Liver (tissue), 3 donors: ENCODE measurements at regions not wholly inside any gene's neighbourhood (a gene's known extent, or its start where the extent isn't known, plus 50 kb on each side); places are given as distances from the start of the nearest gene placed in this dataset.

ENCODE experiments used
- FOXA1 ChIP-seq: IDR thresholded peaks from 2 replicates; pipeline ENCODE4 v1.6.1; 2016; ENCODE audit warnings: antibody characterized with exemption
- GABPA ChIP-seq, 2 donors: IDR thresholded peaks in 1 of 2; conservative IDR thresholded peaks in 1 of 2; 2 replicates each; pipeline ENCODE4 v1.6.1; 2016; ENCODE audit warnings: antibody characterized with exemption in 2 of 2, mild to moderate bottlenecking in 1 of 2, moderate library complexity in 1 of 2
- RAD21 ChIP-seq, 2 donors: IDR thresholded peaks; 2 replicates each; pipeline ENCODE4 v1.6.1; 2016; ENCODE audit warnings: antibody characterized with exemption in 2 of 2, mild to moderate bottlenecking in 2 of 2
- TAF1 ChIP-seq: conservative IDR thresholded peaks from 2 replicates; pipeline ENCODE4 v1.6.1; 2016; ENCODE audit warnings: antibody characterized with exemption, mild to moderate bottlenecking
- TF ChIP-seq, protein P1 (sequence below): fragments of 150-350 bp; IDR thresholded peaks from 2 replicates; pipeline ENCODE4 v1.5.1; 2017; ENCODE audit warnings: improper control_type of control experiment, low read depth, low read length; ENCODE audit not compliant: missing input control
- TF ChIP-seq, protein P2 (sequence below): IDR thresholded peaks from 2 replicates; pipeline ENCODE4 v1.6.1; 2016; ENCODE audit warnings: antibody characterized with exemption, mild to moderate bottlenecking
- TF ChIP-seq, protein P3 (sequence below): IDR thresholded peaks from 2 replicates; pipeline ENCODE4 v1.6.1; 2016; ENCODE audit warnings: antibody characterized with exemption
- donor health status: healthy.
- donor health status: healthy.

DNA sequence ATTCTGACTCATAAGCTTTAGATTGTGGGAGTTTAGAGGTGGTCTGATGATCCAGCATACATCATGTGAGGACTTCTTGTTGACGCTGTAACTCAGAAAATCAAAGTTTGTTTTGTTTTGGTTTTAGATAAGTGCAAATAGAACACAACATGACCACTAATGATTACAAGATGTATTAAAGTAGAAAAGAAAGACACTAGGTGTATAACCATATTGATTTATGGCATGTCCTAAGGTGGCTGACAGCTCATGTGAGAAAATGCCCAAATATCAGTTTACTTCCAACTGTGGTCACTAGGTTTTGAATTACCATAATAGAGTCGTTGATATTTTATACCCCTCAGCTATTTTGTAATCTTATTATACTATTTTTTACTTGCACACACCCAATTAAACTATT is 1131.4 kb upstream of the PHF14 start:
- TF ChIP-seq, protein P1, sequence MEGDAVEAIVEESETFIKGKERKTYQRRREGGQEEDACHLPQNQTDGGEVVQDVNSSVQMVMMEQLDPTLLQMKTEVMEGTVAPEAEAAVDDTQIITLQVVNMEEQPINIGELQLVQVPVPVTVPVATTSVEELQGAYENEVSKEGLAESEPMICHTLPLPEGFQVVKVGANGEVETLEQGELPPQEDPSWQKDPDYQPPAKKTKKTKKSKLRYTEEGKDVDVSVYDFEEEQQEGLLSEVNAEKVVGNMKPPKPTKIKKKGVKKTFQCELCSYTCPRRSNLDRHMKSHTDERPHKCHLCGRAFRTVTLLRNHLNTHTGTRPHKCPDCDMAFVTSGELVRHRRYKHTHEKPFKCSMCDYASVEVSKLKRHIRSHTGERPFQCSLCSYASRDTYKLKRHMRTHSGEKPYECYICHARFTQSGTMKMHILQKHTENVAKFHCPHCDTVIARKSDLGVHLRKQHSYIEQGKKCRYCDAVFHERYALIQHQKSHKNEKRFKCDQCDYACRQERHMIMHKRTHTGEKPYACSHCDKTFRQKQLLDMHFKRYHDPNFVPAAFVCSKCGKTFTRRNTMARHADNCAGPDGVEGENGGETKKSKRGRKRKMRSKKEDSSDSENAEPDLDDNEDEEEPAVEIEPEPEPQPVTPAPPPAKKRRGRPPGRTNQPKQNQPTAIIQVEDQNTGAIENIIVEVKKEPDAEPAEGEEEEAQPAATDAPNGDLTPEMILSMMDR, result no peak
- TF ChIP-seq, protein P2, sequence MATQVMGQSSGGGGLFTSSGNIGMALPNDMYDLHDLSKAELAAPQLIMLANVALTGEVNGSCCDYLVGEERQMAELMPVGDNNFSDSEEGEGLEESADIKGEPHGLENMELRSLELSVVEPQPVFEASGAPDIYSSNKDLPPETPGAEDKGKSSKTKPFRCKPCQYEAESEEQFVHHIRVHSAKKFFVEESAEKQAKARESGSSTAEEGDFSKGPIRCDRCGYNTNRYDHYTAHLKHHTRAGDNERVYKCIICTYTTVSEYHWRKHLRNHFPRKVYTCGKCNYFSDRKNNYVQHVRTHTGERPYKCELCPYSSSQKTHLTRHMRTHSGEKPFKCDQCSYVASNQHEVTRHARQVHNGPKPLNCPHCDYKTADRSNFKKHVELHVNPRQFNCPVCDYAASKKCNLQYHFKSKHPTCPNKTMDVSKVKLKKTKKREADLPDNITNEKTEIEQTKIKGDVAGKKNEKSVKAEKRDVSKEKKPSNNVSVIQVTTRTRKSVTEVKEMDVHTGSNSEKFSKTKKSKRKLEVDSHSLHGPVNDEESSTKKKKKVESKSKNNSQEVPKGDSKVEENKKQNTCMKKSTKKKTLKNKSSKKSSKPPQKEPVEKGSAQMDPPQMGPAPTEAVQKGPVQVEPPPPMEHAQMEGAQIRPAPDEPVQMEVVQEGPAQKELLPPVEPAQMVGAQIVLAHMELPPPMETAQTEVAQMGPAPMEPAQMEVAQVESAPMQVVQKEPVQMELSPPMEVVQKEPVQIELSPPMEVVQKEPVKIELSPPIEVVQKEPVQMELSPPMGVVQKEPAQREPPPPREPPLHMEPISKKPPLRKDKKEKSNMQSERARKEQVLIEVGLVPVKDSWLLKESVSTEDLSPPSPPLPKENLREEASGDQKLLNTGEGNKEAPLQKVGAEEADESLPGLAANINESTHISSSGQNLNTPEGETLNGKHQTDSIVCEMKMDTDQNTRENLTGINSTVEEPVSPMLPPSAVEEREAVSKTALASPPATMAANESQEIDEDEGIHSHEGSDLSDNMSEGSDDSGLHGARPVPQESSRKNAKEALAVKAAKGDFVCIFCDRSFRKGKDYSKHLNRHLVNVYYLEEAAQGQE, result no peak
- TF ChIP-seq GABPA (IDR thresholded peaks at IDR 0.05 in 1 of 2, conservative IDR thresholded peaks at IDR 0.05 in 1 of 2) (no peak), FOXA1 (no peak), RAD21 (IDR thresholded peaks at IDR 0.05) (no peak), TAF1 (no peak)
- TF ChIP-seq, protein P3, sequence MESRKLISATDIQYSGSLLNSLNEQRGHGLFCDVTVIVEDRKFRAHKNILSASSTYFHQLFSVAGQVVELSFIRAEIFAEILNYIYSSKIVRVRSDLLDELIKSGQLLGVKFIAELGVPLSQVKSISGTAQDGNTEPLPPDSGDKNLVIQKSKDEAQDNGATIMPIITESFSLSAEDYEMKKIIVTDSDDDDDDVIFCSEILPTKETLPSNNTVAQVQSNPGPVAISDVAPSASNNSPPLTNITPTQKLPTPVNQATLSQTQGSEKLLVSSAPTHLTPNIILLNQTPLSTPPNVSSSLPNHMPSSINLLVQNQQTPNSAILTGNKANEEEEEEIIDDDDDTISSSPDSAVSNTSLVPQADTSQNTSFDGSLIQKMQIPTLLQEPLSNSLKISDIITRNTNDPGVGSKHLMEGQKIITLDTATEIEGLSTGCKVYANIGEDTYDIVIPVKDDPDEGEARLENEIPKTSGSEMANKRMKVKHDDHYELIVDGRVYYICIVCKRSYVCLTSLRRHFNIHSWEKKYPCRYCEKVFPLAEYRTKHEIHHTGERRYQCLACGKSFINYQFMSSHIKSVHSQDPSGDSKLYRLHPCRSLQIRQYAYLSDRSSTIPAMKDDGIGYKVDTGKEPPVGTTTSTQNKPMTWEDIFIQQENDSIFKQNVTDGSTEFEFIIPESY, result no peak
